Superior temporal gyrus (tissue), 1 donor: ENCODE measurements at regions not wholly inside any gene's neighbourhood (a gene's known extent, or its start where the extent isn't known, plus 50 kb on each side); places are given as distances from the start of the nearest gene placed in this dataset.

Experiments
- DNase-seq: peaks from one replicate; pipeline ENCODE4 v3.0.0-alpha.2; 2016; ENCODE audit errors: extremely low spot score

DNA sequence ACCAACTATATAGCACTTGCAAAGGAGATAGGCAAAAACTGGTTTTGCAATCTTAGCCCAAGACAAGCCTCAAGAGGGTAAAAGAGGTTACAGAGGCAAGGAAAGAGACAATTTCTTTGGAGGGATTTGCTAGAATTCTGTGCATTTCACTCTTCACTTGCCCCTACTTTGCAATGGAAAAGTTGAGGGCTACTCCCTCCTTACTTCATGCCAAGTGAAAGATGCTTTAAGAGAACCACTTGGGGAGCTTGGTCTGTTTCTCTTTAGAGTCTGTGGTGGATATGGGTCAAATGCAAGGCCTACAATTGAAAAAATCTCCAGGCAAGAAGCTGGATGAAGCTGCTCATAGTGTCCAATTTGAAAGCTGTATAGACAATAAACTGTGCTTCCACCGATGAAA, 167.7 kb upstream of the DIO2 start:
- no peak for DNase-seq

GRCh38 chr14:80378084-80378690, 166.9 kb upstream of the DIO2 start:
- no peak for DNase-seq

- DNase-seq, result no peak
Measured at GRCh38 chr14:80364816-80365215, 153.5 kb upstream of the DIO2 start.

- DNase-seq, result no peak
Measured at GRCh38 chr14:80364274-80364673, 153.0 kb upstream of the DIO2 start.

DNA sequence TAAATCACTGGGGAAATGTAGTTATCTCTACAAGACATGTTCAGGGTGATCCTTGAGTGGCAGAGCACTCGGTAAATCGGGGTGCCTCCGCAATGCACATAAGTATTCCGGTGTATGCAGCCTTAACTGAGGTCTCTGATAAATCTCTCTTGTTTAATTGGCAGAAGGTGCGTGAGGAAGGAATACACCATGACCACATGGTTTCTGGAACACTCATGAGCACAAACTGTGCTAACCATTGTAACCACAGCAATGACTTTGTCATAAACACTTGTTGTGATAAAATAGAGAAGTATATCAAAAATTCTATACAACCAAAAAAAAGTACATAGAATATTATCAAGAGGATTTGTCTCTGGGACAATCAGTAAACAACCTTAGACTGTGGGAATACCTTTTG, 146.8 kb upstream of the DIO2 start:
- DNase-seq, result no peak

- no peak for DNase-seq
Measured at GRCh38 chr14:80356413-80356812, 145.1 kb upstream of the DIO2 start.

DNA sequence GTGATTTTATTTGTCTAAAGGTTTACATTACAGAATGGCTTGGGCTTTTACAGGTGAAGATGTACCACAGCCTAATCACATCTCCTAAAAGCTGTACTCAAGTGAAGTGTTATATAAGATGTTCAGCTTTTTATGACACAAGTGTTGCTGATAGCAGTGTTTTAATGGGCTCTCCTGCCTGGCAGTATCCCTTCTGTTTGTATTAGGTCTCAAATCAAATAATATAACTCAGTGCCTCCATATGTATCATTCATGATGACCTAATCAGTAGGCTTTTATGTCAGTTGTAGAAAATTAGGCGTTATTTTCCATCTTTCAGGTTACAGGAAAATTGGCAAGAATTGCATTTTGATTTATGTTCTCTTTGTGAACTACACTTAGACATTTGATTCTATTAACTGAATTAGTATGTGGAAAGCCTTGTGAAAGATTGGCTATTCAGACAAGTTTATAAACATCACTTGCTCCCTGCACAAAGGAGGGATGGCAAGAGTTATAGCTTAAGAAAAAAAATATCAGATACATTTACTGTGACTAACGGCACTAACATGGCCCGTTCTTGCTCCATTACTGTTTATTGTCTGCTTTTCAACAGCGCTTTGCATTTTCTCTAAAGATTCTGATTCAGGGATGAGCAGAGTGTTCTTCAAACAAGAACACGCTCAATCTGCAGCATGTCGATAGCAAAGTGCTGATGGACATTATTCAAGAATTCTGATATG, 143.7 kb upstream of the DIO2 start:
- DNase-seq, result no peak

DNA sequence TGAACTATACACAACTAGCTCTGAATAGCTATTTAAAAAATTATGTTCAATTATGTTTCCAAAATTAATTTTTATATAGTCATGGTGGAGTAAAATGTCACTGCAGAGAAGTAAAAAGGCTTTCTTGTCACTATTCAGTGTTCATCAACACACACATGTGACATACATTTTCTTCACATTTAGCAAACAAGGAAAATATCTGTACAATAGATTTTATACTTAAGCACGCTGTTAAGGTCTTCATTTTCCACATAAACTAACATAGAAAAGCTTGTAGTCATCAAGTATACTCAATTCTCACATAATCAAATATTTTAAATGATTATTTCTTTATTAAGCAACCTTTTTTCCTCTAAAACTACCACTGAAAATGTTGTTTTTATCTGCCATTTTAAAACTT, 141.2 kb upstream of the DIO2 start:
- DNase-seq, result no peak

DNA sequence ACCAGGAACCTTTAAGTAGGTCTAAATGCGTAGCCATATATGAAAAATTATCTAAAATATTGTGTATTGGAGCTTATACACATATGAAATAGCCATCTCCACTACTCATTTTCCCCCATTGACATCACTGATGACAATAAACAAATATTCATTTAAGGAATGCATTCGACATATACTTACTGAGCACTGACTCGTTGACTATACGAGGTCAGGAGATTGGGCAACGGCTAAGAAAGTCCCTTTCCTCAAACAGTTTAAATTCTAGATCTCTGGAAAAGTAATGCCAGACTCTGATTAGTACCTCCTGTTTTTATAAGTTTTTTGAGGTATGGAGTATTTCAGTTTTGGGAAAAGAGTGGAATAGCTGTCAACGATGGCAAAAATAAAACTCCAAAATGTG, 139.4 kb upstream of the DIO2 start:
- no peak for DNase-seq

DNA sequence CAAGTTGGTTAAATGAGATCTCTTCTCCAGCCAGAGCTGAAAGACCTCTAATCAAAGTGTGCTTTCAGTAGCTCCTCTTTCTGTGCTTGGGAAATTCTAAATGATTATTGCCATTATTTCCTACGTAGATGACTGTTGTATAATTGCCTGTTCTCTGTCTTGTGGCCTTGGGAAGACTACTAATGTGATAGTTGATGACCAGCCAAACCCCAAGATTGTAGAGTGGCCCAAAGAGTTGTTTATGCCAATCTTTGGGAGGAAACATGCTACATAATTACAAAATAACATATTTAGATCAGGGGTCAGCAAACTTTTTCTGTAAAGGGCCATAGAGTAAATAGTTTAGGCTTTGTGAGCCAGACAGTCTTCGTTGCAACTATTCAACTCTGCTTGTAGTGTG, 135.1 kb upstream of the DIO2 start:
- DNase-seq, result no peak

DNA sequence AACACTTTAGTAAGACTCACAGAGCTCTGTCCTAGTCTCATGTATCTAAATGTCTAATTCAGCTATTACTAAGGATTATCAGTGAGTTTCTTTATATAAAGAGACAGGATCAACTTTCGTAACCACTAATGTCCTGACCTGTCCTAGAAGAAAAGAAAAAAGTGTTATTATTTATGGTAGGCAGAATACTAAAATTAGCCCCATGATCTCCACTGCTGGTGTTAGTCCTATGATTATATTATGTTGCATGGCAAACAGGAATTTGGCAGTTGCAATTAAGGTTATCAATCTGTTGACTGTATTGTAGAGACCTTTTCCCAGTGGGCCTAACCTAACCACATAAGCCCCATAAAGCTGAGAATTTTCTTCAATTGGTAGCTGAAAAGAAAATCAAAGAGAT, 132.9 kb upstream of the DIO2 start:
- no peak for DNase-seq

DNA sequence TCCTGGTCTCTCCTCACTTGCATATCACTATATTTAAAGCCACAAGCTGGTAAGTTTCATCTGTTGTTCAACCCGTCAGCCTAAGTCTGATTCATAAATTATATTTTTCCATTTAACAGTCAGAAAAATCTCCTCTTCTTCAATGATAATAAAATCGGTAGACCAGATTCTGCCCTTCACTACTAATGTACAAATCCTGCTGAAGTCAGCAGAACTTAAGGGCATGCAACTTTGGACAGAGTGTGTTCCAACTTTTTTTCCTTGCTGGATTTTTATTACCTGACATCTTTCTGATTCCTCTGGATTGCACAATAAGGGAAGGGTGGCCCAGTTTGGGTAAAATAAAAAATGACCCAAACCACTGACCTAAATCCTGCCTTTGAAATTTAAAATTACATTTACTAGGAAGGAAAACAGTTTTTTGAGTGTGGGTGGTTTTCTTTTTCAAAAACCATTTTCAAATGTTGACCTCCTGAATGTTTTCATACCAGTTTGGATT, 125.4 kb upstream of the DIO2 start:
- no peak for DNase-seq

DNA sequence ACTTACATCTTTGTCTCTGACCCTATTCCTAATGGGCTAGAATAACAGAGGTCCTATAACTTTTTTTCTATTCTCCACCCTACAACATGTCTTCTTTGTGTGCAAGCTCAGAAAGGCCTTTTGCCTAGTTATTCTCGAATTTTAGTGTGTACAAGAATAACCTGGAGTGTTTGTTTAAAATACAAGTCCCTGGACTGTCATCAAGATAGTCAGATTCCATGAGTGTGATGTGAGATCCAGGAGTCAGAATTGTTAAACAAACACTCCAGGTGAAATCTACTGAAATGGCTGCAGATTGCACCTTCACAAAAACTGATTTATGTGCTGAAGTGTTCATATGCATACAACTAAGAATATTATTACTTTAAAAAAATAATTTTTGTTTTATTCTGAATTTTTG, 114.4 kb upstream of the DIO2 start:
- DNase-seq, result no peak

DNA sequence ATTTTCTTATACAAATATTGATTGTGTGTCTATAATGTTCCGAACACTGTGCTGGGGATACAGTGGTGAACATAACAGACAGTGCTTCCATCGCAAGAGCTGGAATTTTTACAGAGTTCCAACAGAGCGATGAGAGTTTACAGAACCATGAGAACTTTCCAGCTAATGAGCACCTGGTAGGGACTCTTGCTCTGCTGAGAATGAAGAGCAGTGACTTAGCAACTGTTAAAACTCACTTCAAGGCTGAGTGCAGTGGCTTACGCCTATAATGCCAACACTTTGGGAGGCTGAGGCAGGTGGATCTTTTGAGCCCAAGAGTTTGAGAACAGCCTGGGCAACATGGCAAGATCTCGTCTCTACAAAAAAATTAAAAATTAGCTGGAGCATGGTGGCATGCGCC, 113.8 kb upstream of the DIO2 start:
- DNase-seq, result no peak

DNA sequence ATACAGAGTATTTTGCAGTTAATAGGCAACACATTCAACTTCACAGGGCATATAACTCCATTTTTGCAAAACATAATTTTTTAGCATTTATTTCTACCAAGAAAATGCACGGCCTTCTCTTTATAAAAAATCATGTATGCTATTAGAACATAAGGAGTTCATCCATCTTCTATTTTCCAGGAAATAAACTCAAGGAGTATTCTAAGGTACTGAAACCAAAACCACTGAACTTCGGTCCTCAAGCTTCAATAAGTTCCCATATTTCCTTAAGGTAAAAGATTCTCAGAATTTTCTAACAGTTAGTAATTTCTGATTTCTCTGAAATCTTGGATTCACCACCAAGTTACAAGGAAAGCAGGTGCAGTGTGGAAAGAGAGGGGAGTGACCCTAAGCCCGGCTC, 113.3 kb upstream of the DIO2 start:
- no peak for DNase-seq

DNA sequence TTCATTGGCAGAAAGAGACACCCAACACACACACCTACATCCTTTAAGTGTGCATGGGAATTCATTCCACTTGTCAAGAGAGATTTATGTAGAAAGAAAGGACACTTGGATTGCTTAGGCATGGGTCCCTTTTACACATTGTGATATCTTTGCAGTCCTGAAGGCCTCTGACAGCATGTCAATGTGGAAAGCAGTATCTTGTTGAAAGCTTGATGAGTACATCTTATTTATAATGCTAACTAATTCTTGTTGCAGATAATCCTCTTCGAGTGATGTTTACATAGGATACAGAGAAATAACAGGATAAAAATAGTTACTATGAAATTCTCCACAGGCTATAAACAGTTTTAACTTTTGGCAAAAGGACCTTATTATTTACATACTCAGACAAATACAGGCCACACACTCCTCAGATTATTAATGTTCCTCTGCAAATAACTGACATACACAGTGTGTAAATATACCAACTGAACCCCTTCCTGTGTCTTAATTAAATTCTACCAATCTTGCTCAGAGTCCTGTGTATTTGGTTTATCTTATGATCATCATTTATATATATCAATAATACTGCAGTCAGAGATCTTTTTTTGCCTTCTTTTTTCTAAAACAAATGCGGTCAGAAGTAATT, 111.8 kb upstream of the DIO2 start:
- no peak for DNase-seq

DNA sequence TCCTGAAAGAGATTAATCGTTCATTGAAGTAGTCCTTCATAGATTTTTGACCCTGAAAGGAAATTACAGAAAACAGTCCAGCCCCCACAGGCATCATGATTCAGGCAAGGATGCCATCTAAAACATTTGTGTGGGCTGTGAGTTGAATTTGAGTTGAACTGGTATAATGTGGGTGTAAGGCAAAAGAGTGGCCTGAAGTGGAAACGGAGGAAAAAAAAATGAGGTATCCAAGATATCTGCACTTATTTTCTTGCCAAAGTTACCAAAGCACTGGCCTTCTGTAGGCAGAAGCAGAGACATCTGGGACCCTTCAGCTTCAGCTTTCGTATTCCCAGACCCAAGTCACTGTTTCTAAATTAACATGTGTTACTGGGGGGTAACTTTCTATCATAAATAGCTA, 105.1 kb upstream of the DIO2 start:
- no peak for DNase-seq

DNA sequence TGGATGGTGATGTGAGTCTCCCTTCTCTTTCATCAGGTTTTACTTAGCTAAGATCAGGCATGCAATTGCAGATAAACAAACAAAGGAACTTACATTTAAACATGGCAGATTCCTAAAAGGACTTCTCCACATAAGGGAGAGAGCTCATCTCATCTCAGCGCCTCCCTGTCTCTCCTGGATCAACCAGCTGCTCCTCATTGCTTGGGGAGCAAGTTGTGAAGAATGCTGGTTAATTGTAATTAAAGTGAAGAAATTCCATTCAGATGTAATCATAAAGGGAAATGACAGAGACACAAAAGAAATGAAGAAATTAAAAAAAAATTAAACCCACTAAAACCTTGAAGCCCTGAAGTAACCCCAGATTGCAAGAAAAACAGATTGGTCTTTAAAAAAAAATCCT, 104.4 kb upstream of the DIO2 start:
- no peak for DNase-seq

DNA sequence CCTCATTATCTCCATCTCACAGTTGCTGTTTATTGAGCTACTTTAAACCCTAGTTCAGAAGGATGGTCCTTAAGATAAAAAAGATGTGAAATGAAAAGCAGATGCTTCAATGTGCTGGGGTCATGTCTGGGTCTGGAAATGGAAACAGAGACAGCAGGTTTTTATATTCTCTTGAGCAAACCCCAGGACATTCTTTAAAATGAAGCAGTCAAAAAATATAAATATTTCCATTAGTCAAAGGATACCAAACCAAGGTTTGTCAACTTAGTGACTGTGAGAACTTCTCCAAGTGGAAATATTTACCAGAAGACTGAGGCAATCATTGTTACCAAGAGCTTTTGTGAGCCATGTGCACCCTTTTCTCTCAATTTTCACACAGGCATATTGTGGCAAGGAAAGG, 102.5 kb upstream of the DIO2 start:
- DNase-seq, result no peak

- no peak for DNase-seq
Measured at GRCh38 chr14:80310938-80311750, 99.8 kb upstream of the DIO2 start.

GRCh38 chr14:80304125-80304766, 92.9 kb upstream of the DIO2 start:
- no peak for DNase-seq

GRCh38 chr14:80300351-80300750, 89.0 kb upstream of the DIO2 start:
- no peak for DNase-seq
